HG02798 (cell line): ENCODE measurements at regions not wholly inside any gene's neighbourhood (a gene's known extent, or its start where the extent isn't known, plus 50 kb on each side); places are given as distances from the start of the nearest gene placed in this dataset.
"Not testable (repeated sequence)": the region's sequence is repeated elsewhere in the genome, so short reads cannot be mapped to it uniquely, and the experiment has no call there.

Experiments used
- ATAC-seq: cut with Tn5 transposase; IDR thresholded peaks from one replicate; pipeline ENCODE4 v1.9.1; 2021; ENCODE audit warnings: mild to moderate bottlenecking; ENCODE audit not compliant: unreplicated experiment, poor library complexity

GRCh38 chr16:88276123-88276588 is 106.6 kb upstream of the ZNF469 start:
- ATAC-seq, result not testable (repeated sequence)

- no peak for ATAC-seq
Observed at GRCh38 chr16:88276591-88276990, 106.2 kb upstream of the ZNF469 start.

- no peak for ATAC-seq
Observed at GRCh38 chr16:88279998-88280397, 102.8 kb upstream of the ZNF469 start.

- no peak for ATAC-seq
Observed at GRCh38 chr16:88281858-88282563, 100.7 kb upstream of the ZNF469 start.

GRCh38 chr16:88282564-88283395 is 100.0 kb upstream of the ZNF469 start:
- ATAC-seq, result no peak

- no peak for ATAC-seq
Observed at GRCh38 chr16:88283596-88283995, 99.2 kb upstream of the ZNF469 start.

GRCh38 chr16:88284101-88284500 is 98.7 kb upstream of the ZNF469 start:
- no peak for ATAC-seq

GRCh38 chr16:88284626-88285513 is 97.9 kb upstream of the ZNF469 start:
- no peak for ATAC-seq

GRCh38 chr16:88285514-88285822 is 97.3 kb upstream of the ZNF469 start:
- ATAC-seq, result no peak

- no peak for ATAC-seq
Observed at GRCh38 chr16:88286301-88286923, 96.3 kb upstream of the ZNF469 start.

- ATAC-seq, result no peak
Observed at GRCh38 chr16:88287219-88287618, 95.5 kb upstream of the ZNF469 start.

- ATAC-seq, result no peak
Observed at GRCh38 chr16:88288303-88288702, 94.5 kb upstream of the ZNF469 start.

- ATAC-seq, result no peak
Observed at GRCh38 chr16:88289001-88289400, 93.8 kb upstream of the ZNF469 start.

- ATAC-seq, result no peak
Observed at GRCh38 chr16:88289561-88289960, 93.2 kb upstream of the ZNF469 start.

- ATAC-seq, result no peak
Observed at GRCh38 chr16:88289968-88290401, 92.8 kb upstream of the ZNF469 start.

GRCh38 chr16:88290850-88291830 is 91.6 kb upstream of the ZNF469 start:
- ATAC-seq, result no peak

- ATAC-seq, result no peak
Observed at GRCh38 chr16:88292007-88292970, 90.5 kb upstream of the ZNF469 start.

- ATAC-seq, result no peak
Observed at GRCh38 chr16:88293097-88293496, 89.7 kb upstream of the ZNF469 start.
